ENCODE measurements at regions not wholly inside any gene's neighbourhood (a gene's known extent, or its start where the extent isn't known, plus 50 kb on each side); places are given as distances from the start of the nearest gene placed in this dataset.

GRCh38 chr7:86295526-86295925 lies 348.2 kb upstream of the GRM3 start:
- Histone ChIP-seq H3K9me2 (ENCODE audit: low read depth, low read length) (no peaks in the 10 kb centered on the region; the same call in 1 of the 2 replicates), H3F3A (ENCODE audit: insufficient read depth, low read length) (no peaks in the 10 kb centered on the region), H3K4me1 (ENCODE audit: insufficient read depth, low read length, severe bottlenecking) (no peaks in the 10 kb centered on the region), H3K4me2 (ENCODE audit: low read length) (no peak overlapping the region), H4K20me1 (ENCODE audit: insufficient read depth, low read length) (no peaks in the 10 kb centered on the region), H2AFZ (ENCODE audit: low read length) (no peak overlapping the region), H3K27me3 (ENCODE audit: insufficient read depth, low read length) (no peaks in the 10 kb centered on the region), H3K36me3 (ENCODE audit: insufficient read depth, low read length) (no peaks in the 10 kb centered on the region), H3K9ac (ENCODE audit: low read length) (no peak overlapping the region), H3K27ac (ENCODE audit: low read depth, low read length, poor library complexity, severe bottlenecking) (no peak overlapping the region), H3K79me2 (ENCODE audit: insufficient read depth, low read length) (no peaks in the 10 kb centered on the region), H3K9me3 (ENCODE audit: low read length) (no peaks in the 10 kb centered on the region), H3K4me3 (ENCODE audit: low read depth, low read length, poor library complexity, severe bottlenecking) (no peak overlapping the region)
- TF ChIP-seq, protein P1, sequence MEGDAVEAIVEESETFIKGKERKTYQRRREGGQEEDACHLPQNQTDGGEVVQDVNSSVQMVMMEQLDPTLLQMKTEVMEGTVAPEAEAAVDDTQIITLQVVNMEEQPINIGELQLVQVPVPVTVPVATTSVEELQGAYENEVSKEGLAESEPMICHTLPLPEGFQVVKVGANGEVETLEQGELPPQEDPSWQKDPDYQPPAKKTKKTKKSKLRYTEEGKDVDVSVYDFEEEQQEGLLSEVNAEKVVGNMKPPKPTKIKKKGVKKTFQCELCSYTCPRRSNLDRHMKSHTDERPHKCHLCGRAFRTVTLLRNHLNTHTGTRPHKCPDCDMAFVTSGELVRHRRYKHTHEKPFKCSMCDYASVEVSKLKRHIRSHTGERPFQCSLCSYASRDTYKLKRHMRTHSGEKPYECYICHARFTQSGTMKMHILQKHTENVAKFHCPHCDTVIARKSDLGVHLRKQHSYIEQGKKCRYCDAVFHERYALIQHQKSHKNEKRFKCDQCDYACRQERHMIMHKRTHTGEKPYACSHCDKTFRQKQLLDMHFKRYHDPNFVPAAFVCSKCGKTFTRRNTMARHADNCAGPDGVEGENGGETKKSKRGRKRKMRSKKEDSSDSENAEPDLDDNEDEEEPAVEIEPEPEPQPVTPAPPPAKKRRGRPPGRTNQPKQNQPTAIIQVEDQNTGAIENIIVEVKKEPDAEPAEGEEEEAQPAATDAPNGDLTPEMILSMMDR (IDR thresholded peaks at IDR 0.05; ENCODE audit: low read length) = no peak
- no peak for TF ChIP-seq EZH2 (IDR thresholded peaks at IDR 0.05; ENCODE audit: borderline replicate concordance, low read length)

DNA sequence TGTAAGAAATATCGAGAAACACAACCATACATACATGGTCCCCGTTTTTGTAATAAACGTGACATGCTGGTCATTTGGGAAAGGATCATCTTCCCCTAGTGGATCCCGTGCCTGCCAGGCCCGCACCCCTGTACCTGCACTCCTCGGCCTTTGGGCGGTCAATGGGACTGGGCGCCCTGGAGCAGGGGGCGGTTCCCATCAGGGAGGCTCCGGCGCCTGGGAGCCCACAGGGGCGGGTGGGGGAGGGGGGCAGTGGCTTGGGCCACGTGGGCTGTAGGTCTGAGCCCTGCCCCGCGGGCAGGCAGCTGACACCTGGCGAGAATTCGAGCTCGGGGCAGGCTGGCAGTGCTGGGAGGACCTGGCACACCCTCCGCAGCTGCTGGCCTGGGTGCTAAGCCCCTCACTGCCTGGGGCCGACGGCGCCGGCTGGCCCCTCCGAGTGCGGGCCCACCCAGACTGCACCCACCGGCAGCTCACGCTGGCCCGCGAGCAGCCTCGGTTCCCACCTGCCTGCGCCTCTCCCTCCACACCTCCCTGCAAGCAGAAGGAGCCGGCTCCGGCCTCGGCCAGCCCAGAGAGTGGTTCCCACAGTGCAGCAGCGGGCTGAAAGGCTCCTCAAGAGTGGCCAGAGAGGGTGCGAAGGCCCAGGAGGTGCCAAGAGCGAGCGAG lies 361.6 kb upstream of the GRM3 start:
- Histone ChIP-seq H2AFZ (ENCODE audit: low read length) (no peak overlapping the region), H4K20me1 (ENCODE audit: insufficient read depth, low read length) (no peaks in the 10 kb centered on the region), H3F3A (ENCODE audit: insufficient read depth, low read length) (no peaks in the 10 kb centered on the region), H3K27me3 (ENCODE audit: insufficient read depth, low read length) (no peaks in the 10 kb centered on the region), H3K4me3 (ENCODE audit: low read depth, low read length, poor library complexity, severe bottlenecking) (no peak overlapping the region), H3K4me2 (ENCODE audit: low read length) (no peak overlapping the region), H3K27ac (ENCODE audit: low read depth, low read length, poor library complexity, severe bottlenecking) (no peak overlapping the region), H3K79me2 (ENCODE audit: insufficient read depth, low read length) (no peaks in the 10 kb centered on the region), H3K4me1 (ENCODE audit: insufficient read depth, low read length, severe bottlenecking) (no peaks in the 10 kb centered on the region), H3K9me2 (ENCODE audit: low read depth, low read length) (no peaks in the 10 kb centered on the region), H3K9me3 (ENCODE audit: low read length) (no peaks in the 10 kb centered on the region), H3K36me3 (ENCODE audit: insufficient read depth, low read length) (no peaks in the 10 kb centered on the region), H3K9ac (ENCODE audit: low read length) (no peak overlapping the region)
- TF ChIP-seq, protein P1 (IDR thresholded peaks at IDR 0.05; ENCODE audit: low read length) = no peak; the same call in 1 of the 2 replicates
- TF ChIP-seq EZH2 (IDR thresholded peaks at IDR 0.05; ENCODE audit: borderline replicate concordance, low read length) = no peak

- Histone ChIP-seq H4K20me1 (ENCODE audit: insufficient read depth, low read length) (no peaks in the 10 kb centered on the region), H3K79me2 (ENCODE audit: insufficient read depth, low read length) (no peaks in the 10 kb centered on the region), H3K27ac (ENCODE audit: low read depth, low read length, poor library complexity, severe bottlenecking) (no peak overlapping the region), H3K36me3 (ENCODE audit: insufficient read depth, low read length) (no peaks in the 10 kb centered on the region), H3K9ac (ENCODE audit: low read length) (no peak overlapping the region), H3K4me2 (ENCODE audit: low read length) (no peak overlapping the region), H3F3A (ENCODE audit: insufficient read depth, low read length) (no peaks in the 10 kb centered on the region), H3K9me3 (ENCODE audit: low read length) (no peaks in the 10 kb centered on the region), H3K9me2 (ENCODE audit: low read depth, low read length) (no peaks in the 10 kb centered on the region), H2AFZ (ENCODE audit: low read length) (no peak overlapping the region), H3K27me3 (ENCODE audit: insufficient read depth, low read length) (no peaks in the 10 kb centered on the region), H3K4me3 (ENCODE audit: low read depth, low read length, poor library complexity, severe bottlenecking) (no peak overlapping the region), H3K4me1 (ENCODE audit: insufficient read depth, low read length, severe bottlenecking) (no peaks in the 10 kb centered on the region)
- no peak for TF ChIP-seq EZH2 (IDR thresholded peaks at IDR 0.05; ENCODE audit: borderline replicate concordance, low read length)
- TF ChIP-seq, protein P1 (IDR thresholded peaks at IDR 0.05; ENCODE audit: low read length) = no peak
Observed at GRCh38 chr7:86280150-86280549, 363.6 kb upstream of the GRM3 start.

Measured in OCI-LY1 (cell line).